Left renal pelvis (tissue), 4 donors: ENCODE measurements at regions not wholly inside any gene's neighbourhood (a gene's known extent, or its start where the extent isn't known, plus 50 kb on each side); places are given as distances from the start of the nearest gene placed in this dataset.
A peak's percentile ranks its signal among the peaks of the same experiment; 100 is the strongest.

Experiments
- DNase-seq, 4 donors: peaks; one replicate each; pipeline ENCODE4 v3.0.0-alpha.2; 2013; ENCODE audit warnings: low read depth in 4 of 4, low spot score in 3 of 4

- peak in 3 of 4 donors; percentile 2 to 6 (median 4) for DNase-seq
These were observed 1585.3 kb upstream of the TMEM132C start for GRCh38 chr12:126681676-126682075.

DNA sequence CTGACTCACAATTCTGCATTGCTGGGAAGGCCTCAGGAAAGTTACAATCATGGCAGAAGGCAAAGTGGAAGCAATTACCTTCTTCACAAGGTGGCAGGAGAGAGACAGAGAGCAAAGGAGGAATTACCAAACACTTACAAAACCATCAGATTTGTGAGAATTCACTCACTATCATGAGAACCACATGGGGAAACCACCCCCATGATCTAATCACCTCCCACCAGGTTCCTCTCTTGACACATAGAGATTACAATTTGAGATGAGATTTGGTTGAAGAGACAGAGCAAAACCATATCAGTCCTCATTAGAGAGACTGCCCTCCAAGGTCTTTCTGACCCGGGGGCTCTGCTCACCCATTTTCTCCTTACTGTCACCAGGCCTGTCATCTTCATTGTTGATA lies 1582.3 kb upstream of the TMEM132C start:
- no peak for DNase-seq

DNA sequence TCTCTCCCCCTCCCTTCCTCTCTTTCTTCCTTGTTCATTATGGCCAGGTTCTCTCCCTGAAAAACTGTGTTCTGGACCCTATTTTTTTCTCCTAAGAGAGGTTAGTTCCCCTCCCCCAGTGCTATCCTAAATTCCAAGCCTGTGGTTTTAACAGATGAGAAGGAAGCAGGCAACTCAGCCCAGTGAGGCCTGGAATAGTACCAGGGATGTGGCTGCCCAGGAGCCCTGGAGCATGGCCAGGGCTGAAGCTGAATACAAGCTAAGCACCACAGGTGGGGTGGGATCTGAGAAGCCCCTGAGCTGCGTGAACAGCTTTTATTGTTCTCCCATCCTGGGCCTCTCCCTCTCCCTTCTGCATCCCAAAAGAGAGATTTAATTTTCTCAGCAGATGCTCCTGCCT lies 1581.3 kb upstream of the TMEM132C start:
- no peak for DNase-seq

DNA sequence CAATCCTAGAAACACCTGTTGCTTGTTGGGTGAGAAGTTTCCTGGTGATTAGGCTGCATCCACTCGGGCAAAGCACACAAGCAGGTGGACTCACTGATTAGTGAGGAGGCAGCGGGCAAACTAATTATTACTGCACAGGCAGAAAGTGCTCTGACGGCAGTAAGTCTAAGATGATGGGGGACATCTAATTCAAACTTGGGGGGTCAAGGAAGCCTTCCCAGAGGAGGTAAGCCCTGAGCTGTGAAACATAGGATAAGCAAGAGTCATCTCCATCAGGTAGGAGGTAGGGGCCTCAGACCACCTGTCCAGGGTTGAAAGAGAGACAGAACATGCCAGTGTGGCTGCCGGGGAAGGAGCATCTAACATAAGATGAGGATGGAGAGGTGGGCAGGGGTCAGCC lies 1578.4 kb upstream of the TMEM132C start:
- no peak for DNase-seq

- no peak for DNase-seq
These were observed 1566.9 kb upstream of the TMEM132C start for GRCh38 chr12:126700096-126700495.

DNA sequence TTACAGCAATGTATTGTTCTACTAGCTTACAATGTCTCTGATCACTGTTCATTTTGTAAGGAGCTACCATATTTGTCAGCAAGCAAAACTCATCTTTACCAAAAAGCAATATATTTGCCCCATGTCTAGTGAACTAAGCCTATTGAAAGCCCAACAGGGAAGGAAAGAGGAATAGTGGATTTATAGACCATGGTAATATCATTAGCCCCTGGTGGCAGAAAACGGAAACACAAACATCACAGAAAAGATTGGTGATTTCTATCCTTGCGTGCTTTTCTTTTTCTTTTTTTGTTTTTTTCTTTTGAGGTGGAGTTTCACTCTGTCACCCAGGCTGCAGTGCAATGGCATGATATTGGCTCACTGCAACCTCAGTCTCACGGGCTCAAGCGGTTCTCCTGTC lies 1562.4 kb upstream of the TMEM132C start:
- DNase-seq = no peak

DNA sequence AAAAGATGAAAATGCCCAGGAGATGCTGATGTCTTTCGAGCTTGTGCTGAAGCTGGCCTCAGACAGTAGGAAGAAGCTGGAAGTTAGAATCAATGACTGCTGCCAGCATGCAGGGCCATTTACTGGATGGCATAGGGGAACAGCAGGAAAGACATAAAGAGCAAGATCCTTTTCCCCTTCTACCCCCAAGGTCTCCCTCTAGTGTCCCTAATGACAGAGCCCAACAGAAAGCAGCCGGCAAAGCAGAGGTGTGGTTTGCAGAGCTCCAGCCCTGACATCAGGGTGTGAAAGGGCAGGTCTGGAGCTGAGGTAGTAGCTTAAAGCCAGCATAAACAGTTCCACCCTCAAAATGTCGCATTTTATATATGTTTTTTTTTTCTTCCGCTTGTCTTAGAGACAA lies 1560.7 kb upstream of the TMEM132C start:
- DNase-seq = no peak

GRCh38 chr12:126708492-126708896 lies 1558.5 kb upstream of the TMEM132C start:
- no peak for DNase-seq

DNA sequence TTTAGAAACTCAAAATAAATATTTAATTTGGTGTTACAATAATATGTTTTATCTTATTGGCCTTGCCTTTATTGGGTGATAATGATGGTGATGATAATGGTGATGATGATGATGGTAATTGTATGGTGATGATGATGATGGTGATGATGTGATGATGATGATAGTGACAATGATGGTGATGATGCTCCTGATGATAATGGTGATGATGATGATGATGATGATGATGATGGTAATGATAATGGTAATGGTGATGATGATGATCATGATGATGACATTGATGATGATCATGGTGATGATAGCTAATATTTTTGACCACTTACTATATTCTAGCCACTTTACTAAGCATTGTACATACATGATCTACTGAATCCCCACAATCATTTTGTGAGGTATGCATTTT lies 1548.6 kb upstream of the TMEM132C start:
- no peak for DNase-seq

DNA sequence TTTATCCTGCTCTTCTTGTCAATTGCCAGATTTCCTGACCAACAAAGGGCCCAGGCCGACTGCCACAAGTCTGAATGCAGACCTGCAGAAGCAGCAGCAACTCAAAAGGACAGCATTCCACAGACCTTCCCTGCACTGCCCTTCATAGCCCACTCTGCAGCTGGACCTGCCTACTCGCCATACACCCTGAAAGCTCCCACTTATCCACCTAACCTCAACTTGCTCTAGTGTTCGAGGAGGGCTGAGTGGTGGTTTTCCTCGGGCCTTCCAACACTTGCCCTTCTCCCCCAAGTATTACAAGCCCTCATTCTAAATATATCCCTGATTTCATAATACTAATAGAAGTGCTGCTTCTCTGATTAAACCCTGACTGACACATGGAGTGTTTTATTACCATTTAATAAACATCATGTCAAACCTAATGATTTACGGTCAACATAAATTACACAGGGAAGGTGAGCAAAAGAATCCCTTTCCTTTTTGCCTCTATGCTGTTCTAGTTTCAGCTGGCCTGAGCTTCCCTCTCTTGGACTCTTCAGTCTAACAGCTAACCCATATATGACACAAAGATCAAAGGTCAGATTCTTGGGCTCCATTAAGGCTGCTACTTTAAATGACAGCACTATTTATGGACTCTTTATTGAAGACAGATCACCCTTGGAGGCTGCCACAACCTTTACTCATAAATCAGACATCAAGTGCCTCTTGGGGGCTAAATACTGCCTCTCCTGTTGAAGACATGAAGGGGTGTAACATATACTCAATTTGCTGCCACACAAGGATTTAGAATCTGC lies 1546.9 kb upstream of the TMEM132C start:
- peak in 1 of 4 donors; percentile 16 for DNase-seq

DNA sequence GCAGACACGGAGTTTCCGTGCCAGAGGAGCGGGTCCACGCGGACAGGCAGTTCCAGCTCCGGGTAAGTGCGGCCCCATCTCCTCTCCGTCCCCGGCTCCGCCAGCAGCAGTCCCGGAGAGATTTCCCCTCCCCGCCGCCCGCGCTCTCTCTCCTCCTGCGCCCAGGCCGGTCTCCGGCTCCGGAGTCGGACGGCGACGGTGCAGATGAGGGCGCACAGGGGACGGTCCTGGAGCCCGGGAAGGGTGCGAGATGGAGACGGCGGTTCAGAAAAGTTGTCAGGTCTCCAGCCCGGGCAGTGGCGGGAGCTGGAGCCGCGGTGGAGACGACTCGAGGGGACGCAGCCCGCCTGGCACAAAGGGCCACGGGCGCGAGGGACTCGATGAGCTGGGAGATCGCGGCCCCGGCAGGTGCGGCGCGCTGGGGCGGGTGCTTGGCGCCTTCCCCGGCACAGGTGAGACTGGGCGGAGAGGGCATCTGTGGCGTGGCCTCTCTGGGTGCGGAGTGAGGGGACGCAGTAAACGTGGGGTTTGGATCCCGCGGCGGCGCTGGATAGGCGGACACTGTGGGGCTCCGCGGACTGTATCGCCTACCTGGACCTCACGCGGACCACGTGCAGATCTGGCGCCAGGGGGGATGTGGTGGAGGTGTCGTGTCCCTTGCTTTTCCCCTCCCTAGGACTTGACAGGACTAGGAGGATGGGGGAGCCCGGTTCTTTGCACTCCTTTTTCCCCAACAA lies 1540.3 kb upstream of the TMEM132C start:
- DNase-seq = no peak

DNA sequence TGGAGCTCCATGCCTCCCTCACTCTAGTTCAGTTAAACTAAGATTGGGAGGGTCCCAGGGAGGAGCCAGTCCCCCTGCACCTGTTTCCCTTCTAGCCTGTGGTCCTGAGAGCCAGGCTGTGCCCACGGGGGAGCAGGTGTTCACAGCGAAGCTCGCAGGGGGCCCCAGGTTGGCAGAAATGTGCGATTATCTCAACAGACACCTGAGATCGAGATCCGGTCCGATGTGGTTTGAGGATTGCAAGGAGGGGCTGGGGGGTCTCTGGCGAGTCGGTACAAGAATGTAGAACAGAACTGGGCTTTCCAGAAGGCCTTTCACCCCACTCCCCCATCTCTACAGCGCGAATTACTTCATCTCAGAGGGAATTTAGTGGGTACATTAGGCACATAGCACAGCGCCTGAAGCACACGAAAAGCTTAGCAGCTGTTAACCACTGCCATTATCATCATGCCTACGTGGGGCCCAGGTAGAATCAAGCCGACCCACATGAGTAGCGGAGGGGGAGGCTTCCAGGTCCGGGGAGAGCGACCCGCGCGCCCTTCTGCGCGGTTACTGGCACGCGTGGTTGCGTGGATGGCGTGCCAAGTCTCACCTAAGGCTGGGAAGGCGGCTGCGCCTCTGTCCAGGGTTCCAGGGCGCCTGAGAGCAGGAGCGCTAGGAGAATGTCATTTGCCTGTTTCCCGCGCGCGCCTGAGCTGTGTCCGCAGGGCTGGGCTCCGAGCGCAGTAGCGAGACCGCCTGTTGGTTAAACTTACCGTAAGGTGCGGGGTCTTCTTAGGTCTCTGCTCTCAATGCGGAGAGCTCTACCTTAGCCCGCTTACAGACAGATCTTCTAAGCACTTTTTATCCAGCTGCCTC lies 1539.5 kb upstream of the TMEM132C start:
- DNase-seq = no peak

DNA sequence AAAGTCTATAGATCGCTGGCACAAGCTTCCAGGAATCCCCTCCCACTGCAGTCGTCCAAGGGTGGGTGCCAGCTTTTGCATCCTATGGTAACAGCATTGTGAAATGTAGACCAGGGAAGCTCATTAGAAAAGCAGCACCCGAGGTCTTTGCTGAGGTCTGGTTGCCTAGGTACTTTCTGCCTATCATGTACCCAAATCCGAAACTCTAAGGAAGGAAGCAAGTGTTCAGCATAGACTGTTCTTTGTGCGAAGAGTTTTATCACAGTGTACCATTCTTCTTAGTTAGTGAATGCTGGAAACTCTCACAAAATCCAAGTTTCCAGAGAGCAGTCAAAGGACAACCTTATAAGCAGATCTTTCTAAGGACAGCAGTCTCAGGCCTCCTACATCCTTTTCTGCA lies 1532.7 kb upstream of the TMEM132C start:
- DNase-seq = no peak

- DNase-seq = no peak
These were observed 1532.3 kb upstream of the TMEM132C start for GRCh38 chr12:126734710-126735109.

DNA sequence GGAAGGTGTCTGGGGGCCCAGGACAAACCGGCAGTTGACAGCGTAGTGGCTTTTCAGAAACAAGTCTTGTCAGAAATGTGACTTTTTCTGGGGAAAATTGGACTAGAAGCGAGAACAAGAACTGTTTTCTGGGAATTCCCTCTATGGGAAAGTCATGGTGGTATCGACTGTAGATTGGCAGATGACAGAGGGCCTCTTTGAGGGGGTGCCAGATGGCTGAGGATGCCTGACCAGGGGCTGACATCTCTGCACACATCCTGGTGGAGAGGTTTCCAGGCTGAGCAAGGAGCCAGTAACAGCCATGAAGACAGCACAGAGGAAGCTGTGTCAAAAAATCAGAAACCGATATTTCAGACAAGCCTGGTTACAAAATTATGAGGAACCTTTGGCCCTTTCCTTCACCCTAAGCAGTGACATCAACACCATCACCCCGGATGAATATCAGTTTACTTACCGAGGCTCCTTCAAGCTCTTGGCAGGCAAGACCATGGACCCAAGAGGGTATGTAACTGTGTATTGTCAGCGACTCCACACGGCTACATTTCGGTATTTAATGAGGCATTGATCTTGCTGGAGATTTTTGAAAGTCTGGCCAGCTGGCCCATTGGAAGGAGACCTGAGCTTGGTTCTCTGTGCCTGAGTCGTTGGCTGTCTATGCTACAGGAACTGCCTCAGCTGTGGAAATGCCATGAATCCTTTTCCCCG lies 1525.3 kb upstream of the TMEM132C start:
- no peak for DNase-seq

DNA sequence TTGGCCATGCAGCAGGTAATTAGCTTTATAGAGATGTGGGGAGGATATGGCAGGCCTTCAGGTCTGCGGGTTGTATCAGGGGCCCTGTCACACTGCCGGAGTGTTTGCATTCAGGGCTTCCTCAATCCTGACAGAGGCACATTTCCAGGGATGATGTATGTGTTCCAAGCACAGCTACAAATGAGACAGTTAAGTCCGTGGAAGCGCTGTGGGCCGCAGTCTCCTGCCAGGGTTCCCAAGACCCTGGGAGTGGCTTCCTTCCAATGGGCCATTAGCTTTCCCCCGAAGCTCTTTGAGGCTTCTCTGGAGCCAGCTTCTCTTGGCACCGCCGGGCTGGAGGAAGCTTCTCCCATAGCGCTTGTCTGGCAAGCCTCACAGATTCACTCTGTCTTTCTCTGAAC lies 1524.7 kb upstream of the TMEM132C start:
- no peak for DNase-seq

DNA sequence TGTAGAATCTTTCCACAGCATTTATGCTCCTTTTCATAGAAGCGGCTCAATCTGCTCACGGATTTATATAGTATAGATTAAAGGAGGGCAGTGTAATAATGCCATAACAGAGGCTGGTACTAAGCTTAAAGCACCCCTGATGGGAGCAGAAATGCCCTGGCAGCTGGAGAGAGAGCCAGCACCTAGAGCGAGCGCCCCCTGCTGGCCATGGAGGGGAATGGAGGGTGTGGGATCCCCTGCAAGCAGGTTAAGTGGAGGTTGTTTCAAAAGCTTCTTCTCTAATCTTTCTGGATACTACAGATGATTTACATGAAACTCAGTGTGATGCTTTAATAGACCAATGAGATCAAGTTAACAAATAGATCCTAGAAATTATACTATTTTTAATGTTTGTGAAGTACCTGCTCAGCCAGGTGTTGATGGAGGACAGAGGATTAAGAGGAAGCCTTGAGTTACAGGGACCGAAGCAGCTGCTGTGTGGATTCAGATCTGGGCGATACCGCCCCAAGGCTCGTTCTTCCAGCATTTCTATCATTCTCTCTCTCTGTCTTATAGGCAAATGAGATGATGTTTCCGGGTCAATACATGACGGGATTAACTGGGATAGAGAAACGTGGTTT lies 1519.3 kb upstream of the TMEM132C start:
- DNase-seq = no peak

- no peak for DNase-seq
These were observed 1514.9 kb upstream of the TMEM132C start for GRCh38 chr12:126752021-126752420.

DNA sequence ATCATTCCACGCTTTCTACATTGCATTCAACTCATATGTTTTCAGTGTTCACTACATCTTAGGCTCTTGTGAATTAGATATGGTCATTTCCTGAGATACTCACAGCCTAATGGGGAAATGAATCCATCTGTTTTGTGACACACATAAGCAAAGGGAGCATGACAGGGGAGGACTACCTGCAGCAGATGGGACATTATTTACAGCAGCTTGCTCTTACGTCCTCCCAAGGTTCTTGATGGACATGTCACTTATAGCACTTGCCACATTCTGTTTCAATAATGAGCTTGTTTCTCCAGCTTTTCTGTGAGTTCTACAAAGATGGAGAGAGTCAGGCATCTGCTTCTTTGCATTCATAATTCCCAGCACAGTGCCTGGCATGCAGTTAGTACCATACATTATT lies 1509.6 kb upstream of the TMEM132C start:
- no peak for DNase-seq

GRCh38 chr12:126760092-126760491 lies 1506.9 kb upstream of the TMEM132C start:
- no peak for DNase-seq
